Esophagus (tissue), 2 donors: ENCODE measurements at regions not wholly inside any gene's neighbourhood (a gene's known extent, or its start where the extent isn't known, plus 50 kb on each side); places are given as distances from the start of the nearest gene placed in this dataset.

ENCODE experiments used
- H3K27ac ChIP-seq, 2 donors: one replicate each; pipeline ENCODE4 v1.5.1; 2013; ENCODE audit warnings: low read depth in 2 of 2, mild to moderate bottlenecking in 2 of 2, inconsistent platforms in 1 of 2, low read length in 1 of 2, moderate library complexity in 1 of 2
- H3K27me3 ChIP-seq, 2 donors: one replicate each; pipeline ENCODE4 v1.6.1; 2013; ENCODE audit warnings: low read length in 2 of 2, control low read depth in 1 of 2, mild to moderate bottlenecking in 1 of 2; ENCODE audit not compliant: insufficient read depth in 2 of 2, control insufficient read depth in 1 of 2
- H3K36me3 ChIP-seq, 2 donors: one replicate each; pipeline ENCODE4 v1.6.1; 2013; ENCODE audit warnings: low read length in 1 of 2; ENCODE audit not compliant: control insufficient read depth in 2 of 2, insufficient read depth in 2 of 2
- H3K4me1 ChIP-seq, 2 donors: one replicate each; pipeline ENCODE4 v1.6.1; 2013; ENCODE audit warnings: low read length in 1 of 2; ENCODE audit not compliant: control insufficient read depth in 2 of 2, insufficient read depth in 2 of 2
- H3K4me3 ChIP-seq, 2 donors: one replicate each; pipeline ENCODE4 v1.5.1; 2013; ENCODE audit warnings: low read length in 2 of 2, mild to moderate bottlenecking in 2 of 2, low read depth in 1 of 2, moderate library complexity in 1 of 2
- H3K9me3 ChIP-seq, 2 donors: one replicate each; pipeline ENCODE4 v1.6.1; 2013; ENCODE audit warnings: mild to moderate bottlenecking in 2 of 2, low read depth in 1 of 2, low read length in 1 of 2, moderate library complexity in 1 of 2; ENCODE audit not compliant: control insufficient read depth in 2 of 2, insufficient read depth in 1 of 2
- WGBS, 2 donors: extraction: QIAGEN DNeasy Blood & Tissue Kit; methylation state at CpG; one replicate each; pipeline ENCODE4 v1.1.7; 2013; 5-methylcytosine and 5-hydroxymethylcytosine counted together
- donor health status: healthy with polysubstance abuse.
- donor health status: Bipolar disorder and iron deficiency.

DNA sequence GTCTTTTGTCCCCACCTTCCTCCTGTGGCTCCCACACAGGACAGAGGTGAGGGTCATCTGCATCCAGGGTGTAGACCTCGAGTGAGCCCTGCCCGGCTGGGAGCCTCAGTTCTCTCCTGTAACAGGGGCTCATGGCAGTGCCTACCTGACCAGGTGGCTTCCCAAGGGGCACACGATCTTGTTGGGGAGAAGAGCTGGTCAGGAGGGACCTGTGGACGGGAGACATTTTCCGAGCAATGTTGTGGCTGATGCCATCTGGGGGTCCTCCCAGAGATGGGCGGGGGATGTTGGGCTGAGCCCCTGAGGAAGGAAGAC, 51.9 kb downstream of the CEBPB start:
- Histone ChIP-seq H3K36me3 (no peaks in the 10 kb centered on the region), H3K27ac (no peak overlapping the region), H3K27me3 (no peaks in the 10 kb centered on the region), H3K4me1 (peaks cover 6 to 31% of the 10 kb centered on the region in 2 donors), H3K4me3 (no peak overlapping the region), H3K9me3 (no peaks in the 10 kb centered on the region)
- WGBS, 2 donors, result 78 to 80% methylated on average over 6 of the region's 6 CpGs

DNA sequence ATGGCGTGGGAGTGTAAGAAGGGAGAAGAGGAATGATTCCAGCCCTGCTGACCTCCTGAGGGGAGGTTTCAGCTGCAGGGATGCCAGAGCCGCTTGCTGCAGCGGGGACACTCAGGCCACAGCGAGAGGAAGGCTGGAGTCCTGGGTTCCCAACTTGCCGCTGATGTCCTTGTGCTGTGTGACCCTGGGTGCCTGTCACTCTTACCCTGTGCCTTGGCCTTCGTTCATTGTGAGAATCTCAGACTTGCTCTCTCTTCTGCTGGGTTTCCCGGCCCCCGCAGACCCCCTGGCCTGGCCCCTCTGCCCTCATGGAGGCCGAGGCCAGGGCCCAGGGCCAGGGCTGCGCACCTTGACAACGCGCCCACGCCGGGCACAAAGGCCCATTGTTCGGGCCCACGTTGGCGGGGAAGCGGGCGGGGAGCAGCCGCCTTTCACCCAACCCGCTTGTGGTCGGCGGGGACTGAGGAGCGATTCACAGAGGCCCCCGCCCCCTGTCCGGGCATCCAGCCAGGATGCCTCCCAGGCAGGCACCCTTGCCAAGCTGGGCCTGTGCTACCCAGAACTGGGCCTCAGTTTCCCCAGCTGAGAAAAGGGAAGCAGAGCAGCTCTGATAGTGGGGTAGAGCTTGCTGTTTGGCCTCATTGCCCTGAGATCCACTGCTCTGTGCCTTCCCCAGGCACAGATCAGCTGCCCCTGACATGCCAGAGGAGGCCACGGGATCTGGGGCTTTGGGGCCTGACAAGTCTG, 52.4 kb downstream of the CEBPB start:
- Histone ChIP-seq H3K9me3 (no peaks in the 10 kb centered on the region), H3K36me3 (no peaks in the 10 kb centered on the region), H3K4me1 (peaks cover 6 to 33% of the 10 kb centered on the region in 2 donors), H3K27ac (peak overlapping the region in 1 of 2 donors; percentile 3), H3K4me3 (no peak overlapping the region), H3K27me3 (no peaks in the 10 kb centered on the region)
- WGBS, 2 donors, result 45 to 52% methylated on average over 26 to 27 of the region's 27 CpGs

DNA sequence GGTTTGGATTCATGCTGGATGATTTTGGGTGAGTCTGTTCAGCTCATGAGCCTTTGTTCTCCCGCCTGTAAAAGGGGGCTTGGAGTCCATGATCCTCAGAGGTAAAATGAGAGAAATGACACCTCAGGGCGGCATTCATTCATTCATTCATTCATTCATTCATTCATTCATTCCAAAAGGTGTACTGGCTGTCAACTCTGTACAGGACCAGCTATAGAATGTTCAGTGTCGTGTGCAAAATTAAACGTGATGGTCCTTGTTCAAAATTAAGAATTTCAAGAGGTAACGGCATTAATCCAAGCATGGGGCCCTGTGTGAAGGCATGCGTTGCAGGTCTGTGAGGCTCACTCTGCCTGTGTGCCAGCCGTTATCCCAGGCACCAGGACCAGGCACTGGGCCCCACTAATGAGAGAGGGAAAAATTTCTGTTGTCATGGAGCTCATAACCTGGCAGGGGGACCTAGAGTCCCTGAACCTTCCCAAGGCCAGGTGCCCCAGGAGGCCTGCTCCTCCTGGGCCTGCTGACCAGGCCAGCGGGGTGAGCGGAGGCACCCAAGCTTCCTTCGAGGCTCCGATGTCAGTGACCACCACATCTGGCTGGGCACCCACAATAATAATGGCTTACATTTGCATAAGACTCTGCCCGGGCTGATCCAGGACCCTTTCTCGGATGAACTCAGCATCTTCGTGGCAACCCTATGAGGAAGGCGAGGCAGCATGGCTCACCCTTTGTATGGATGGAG, 53.2 kb downstream of the CEBPB start:
- Histone ChIP-seq H3K27ac (peak overlapping the region; percentile 65 to 89), H3K36me3 (no peaks in the 10 kb centered on the region), H3K27me3 (no peaks in the 10 kb centered on the region), H3K4me1 (peaks cover 6 to 33% of the 10 kb centered on the region in 2 donors), H3K9me3 (no peaks in the 10 kb centered on the region), H3K4me3 (no peak overlapping the region)
- WGBS, 2 donors, result 86 to 88% methylated on average over 15 of the region's 15 CpGs

DNA sequence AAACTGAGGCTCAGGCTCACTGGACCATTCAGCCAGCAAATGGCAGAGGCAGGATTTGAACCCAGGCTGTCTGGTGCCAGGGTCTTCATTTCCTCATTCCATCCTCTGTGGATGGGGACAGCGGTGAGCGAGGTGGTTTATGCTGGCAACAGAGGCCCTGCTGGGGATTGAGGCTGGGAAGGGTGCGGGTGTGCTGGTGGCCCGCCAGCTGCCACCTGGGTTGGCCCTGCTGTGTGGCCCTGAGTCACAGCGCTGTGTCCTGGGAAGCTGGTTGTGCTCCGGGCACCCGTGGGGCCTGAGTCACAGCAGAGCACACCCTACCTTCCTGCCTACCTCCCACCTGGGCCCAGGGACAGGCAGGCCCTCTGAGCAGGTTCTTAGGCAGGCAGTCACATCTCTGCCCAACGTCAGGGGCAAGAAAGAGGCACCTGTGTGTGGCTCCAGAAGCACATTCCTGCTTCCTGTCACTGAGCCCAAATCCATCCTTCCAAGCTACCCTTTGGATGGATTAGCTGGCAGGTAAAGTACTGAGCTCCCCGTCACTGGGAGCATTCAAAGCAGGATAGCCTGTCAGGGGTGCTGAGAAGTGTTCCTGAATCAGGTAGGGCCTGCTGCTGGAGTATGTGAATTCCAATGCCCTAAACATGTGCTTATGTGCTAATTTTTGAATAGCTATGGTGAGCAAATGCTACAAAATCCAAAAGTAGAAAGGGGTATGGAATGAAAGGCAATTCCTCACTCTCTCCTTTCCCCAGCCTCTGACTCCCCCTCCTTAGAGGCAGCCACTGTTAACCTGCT, 53.9 kb downstream of the CEBPB start:
- Histone ChIP-seq H3K27me3 (no peaks in the 10 kb centered on the region), H3K9me3 (no peaks in the 10 kb centered on the region), H3K27ac (peak overlapping the region; percentile 74 to 89), H3K4me1 (peaks cover 6 to 33% of the 10 kb centered on the region in 2 donors), H3K4me3 (no peak overlapping the region), H3K36me3 (no peaks in the 10 kb centered on the region)
- WGBS, 2 donors, result 57 to 60% methylated on average over 9 of the region's 9 CpGs

DNA sequence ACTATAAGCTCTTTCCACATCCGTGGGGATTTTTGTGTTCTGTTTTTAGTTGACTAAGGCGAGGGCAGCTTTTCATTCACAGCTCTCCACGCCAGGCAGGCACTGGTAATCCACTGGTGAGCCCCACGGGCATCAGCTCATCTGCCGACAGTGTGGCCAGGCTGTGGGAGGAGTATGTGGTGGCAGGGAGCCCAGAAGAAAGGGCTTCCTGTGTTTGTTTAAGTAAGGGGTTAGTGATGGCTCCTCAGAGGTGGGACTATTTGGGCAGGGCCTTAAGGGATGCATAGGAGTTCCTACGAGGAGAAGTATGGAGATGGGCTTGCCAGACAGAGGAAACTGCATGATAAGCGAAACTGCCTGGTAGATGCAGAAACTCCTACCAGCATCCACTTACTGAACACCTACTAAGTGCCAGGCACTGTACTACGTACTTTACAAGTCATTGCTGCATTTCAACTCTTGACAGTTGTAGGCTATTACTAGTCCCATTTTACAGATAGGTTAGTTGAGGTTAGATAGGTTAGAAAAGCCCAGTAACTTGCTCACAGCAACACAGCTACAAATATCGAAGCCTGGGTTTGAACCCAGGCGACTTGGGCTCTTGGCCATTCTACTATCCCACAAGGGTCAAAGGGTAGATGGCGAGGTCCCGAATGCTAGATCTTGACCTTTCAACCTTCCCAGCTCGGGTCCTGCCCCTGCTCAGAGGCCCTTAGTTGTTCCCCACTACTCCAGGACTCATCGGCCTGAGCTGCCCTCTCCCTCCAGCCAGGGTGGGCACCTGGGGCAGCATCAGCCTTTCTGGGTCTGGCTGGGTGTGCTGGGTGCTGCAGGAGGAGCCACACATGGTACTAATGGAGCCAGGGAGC, 55.1 kb downstream of the CEBPB start:
- WGBS, 2 donors, result 61 to 63% methylated on average over 14 of the region's 14 CpGs
- Histone ChIP-seq H3K4me3 (no peak overlapping the region), H3K36me3 (no peaks in the 10 kb centered on the region), H3K27ac (peak overlapping the region; percentile 81 to 95), H3K9me3 (no peaks in the 10 kb centered on the region), H3K27me3 (no peaks in the 10 kb centered on the region), H3K4me1 (peaks cover 6 to 33% of the 10 kb centered on the region in 2 donors)

DNA sequence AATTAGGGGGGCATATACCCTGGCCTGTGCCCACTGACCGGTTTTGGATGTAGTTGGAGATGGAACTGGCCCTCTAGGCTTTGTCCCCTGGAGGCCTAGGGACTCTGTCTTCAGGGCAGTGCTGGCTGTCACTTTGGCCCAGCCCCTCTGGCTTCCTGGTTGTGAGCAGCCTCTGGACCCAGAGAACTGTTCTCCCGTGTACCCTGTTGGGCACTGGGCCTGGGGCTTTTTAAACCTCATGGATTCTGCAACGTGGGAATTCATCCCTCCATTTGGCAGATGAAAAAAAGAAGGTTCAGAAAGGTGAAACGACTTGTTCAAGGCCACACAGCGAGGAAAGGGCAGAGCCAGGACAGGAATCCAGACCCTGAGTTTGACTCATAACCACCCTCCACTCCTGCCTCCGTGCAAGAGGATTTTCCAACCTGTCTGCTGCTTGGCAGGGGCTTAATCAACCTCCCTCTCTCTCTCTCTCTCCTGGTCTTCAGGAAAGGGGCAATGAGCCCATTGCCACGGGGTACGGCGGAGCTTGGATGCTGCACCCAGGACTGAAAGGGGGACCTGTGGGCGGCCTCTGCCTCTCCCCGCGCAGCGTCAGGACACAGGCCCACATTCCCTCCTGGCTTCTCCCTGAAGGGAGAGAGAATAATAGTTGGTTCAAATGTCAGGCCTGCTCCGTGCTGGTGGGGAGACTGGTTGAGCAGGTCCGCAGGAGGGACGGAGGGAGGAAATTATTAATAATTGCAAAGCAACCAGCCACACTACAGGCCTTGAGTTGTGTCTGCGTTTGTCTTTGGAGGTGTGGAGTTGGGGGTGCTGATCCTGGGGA, 56.0 kb downstream of the CEBPB start:
- Histone ChIP-seq H3K4me1 (peaks cover 9 to 33% of the 10 kb centered on the region in 2 donors), H3K36me3 (no peaks in the 10 kb centered on the region), H3K27ac (peak overlapping the region; percentile 81 to 95), H3K4me3 (no peak overlapping the region), H3K27me3 (no peaks in the 10 kb centered on the region), H3K9me3 (no peaks in the 10 kb centered on the region)
- 44 to 50% methylated on average over 17 of the region's 17 CpGs for WGBS, 2 donors

DNA sequence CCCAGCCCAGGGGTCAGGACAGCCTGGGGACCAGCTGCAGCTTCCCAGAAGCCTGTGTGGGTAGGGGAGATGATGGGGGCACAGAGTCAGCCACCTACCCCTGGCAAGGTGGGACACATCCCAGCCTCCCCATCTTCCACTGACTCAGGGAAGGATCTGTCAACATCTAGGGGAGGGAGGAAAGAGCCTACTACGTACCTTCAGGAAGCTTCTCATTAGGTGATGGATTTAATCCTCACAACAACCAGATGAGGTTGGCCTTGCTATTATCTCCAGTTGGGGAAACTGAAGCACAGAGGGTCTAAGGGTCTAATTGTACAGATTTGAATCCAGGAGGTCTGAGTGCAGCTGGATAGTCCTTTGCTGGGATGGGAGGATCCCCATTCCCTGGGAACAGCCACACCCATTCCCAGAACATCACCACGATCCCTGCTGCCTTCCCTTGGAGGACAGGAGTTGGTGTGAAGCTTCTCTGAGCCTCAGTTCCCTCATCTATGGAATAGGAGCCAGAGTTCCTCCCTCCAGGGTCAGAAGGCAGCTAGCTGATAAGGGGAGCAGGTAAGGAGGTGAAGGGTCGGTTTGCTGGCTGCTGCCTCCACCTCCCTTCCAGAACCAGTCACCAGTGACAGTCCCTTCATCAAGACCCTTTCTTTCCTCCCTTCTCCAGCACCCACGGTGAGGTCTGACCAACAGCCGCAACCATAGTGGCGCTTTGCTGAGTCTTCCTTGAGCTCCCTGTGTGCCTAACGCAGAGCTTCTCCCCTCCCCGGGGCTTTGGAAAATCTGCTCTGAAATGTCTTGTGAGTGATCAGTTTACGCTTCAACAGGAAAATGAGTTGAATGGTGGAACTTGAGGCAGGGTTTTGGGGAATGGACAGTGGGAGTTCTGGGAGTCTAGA, 56.8 kb downstream of the CEBPB start:
- Histone ChIP-seq H3K36me3 (no peaks in the 10 kb centered on the region), H3K4me1 (peaks cover 9 to 33% of the 10 kb centered on the region in 2 donors), H3K9me3 (no peaks in the 10 kb centered on the region), H3K27me3 (no peaks in the 10 kb centered on the region), H3K4me3 (no peak overlapping the region), H3K27ac (peak overlapping the region; percentile 81 to 95)
- 83 to 85% methylated on average over 9 of the region's 9 CpGs for WGBS, 2 donors

DNA sequence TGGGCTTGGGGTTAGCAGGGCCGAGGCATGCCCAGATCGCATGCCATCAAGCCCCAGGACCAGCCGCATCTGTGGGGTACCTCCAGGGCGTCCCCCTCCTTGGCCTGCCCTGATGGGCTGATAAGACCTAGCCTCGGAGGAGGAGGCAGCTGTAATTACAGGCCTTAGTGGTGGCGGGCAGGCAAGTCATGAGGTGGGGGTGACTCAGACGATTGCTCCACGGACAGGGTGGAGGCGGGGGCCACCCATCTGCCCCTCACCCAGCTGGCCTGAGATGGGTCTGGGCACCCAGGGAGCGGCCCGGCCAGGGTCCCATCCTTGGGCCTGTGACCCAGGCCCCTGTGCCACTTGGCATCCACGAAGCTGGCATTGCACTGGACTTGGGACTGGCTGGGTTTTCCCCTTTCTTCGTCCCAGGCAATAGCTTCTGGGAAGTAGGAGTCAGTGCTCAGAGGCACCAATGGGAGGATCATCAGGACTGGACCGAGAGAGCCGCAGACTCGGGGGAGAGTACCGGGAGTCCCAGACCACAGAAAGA, 57.5 kb downstream of the CEBPB start:
- Histone ChIP-seq H3K4me3 (no peak overlapping the region), H3K9me3 (no peaks in the 10 kb centered on the region), H3K27me3 (no peaks in the 10 kb centered on the region), H3K36me3 (no peaks in the 10 kb centered on the region), H3K27ac (no peak overlapping the region), H3K4me1 (peaks cover 7 to 27% of the 10 kb centered on the region in 2 donors)
- 80% methylated on average over 15 to 17 of the region's 17 CpGs for WGBS, 2 donors
